HCT116 (cell line): ENCODE measurements at regions not wholly inside any gene's neighbourhood (a gene's known extent, or its start where the extent isn't known, plus 50 kb on each side); places are given as distances from the start of the nearest gene placed in this dataset.

Source experiments
- ATAC-seq: fragments of 200-7000 bp; cut with Tn5 transposase; 2 replicates; pipeline ENCODE4 v1.9.1; 2020; ENCODE audit warnings: mild to moderate bottlenecking, moderate library complexity
- BruUV-seq: library from RNA; stranded (reverse); fragments of 400-500 nt; replicated peaks from 2 replicates; lab custom pipeline; 2021; lab: Mats Ljungman, UMichigan
- CTCF ChIA-PET: fragments of 300-600 bp; sonication (Branson Sonifier 250); formaldehyde crosslinking; loops from one replicate; lab custom pipeline; 2021; ENCODE audit warnings: antibody characterized with exemption; lab: Charles Lee
- POLR2A ChIA-PET: fragments of 300-600, 350-600 bp; sonication (Branson Sonifier 250); formaldehyde crosslinking; loops from one replicate; lab custom pipeline; 2021; ENCODE audit warnings: antibody characterized with exemption; lab: Charles Lee
- RAD21 ChIA-PET, 2 experiments: fragments of 300-600 bp; sonication (Branson Sonifier 250); formaldehyde crosslinking; loops; one replicate each; lab custom pipeline; 2023; ENCODE audit warnings: low total read pairs in 2 of 2; ENCODE audit not compliant: uncharacterized antibody in 2 of 2, unreplicated experiment in 2 of 2, low non-redundant PET in 1 of 2; lab: Charles Lee
- DNase-seq: peaks from one replicate; pipeline ENCODE4 v3.0.0-alpha.2; 2010; ENCODE audit warnings: low read depth, low spot score
- H2AFZ ChIP-seq: fragments of 200-600 bp; shearing (Covaris generic), sonication (generic); 2 replicates; pipeline ENCODE4 v1.6.1; 2017; ENCODE audit warnings: low read depth, mixed run types, mixed read lengths, antibody characterized with exemption, low read length; ENCODE audit not compliant: poor library complexity, severe bottlenecking
- H3K27ac ChIP-seq: 2 replicates; pipeline ENCODE4 v1.5.1; 2012; ENCODE audit warnings: low read depth, low read length
- H3K27me3 ChIP-seq: fragments of 200-600 bp; sonication (generic); 2 replicates; pipeline ENCODE4 v1.6.1; 2016; ENCODE audit warnings: mixed run types, low read length, mixed read lengths; ENCODE audit not compliant: insufficient read depth
- H3K36me3 ChIP-seq, 2 experiments: fragments of 200-500 bp in 1 of 2; fragments of 200-600 bp in 1 of 2; sonication (Bioruptor generic) in 1 of 2; sonication (generic) in 1 of 2; 2 replicates each; pipeline versions ENCODE4 v1.5.1 to v1.6.1; 2014 to 2016; ENCODE audit warnings: low read length in 2 of 2, inconsistent platforms in 1 of 2, mixed read lengths in 1 of 2, mixed run types in 1 of 2; ENCODE audit not compliant: insufficient read depth in 2 of 2, control insufficient read depth in 1 of 2
- H3K4me1 ChIP-seq, 2 experiments: fragments of 200-600 bp in 1 of 2; sonication (generic) in 1 of 2; 2 replicates each; pipeline versions ENCODE4 v1.5.1 to v1.6.1; 2012 to 2017; ENCODE audit warnings: low read length in 2 of 2, inconsistent platforms in 1 of 2, mild to moderate bottlenecking in 1 of 2, mixed read lengths in 1 of 2, mixed run types in 1 of 2, moderate library complexity in 1 of 2; ENCODE audit not compliant: insufficient read depth in 2 of 2, control insufficient read depth in 1 of 2
- H3K4me2 ChIP-seq: fragments of 200-600 bp; sonication (generic); 2 replicates; pipeline ENCODE4 v1.6.1; 2017; ENCODE audit warnings: mixed run types, low read length, mixed read lengths
- H3K4me3 ChIP-seq, 2 experiments: fragments of 200-600 bp in 1 of 2; sonication (generic) in 1 of 2; replicated peaks in 1 of 2; 2 replicates each; pipeline ENCODE4 v1.5.1; 2011 to 2016; ENCODE audit warnings: low read length in 2 of 2, control low read depth in 1 of 2, low read depth in 1 of 2, mild to moderate bottlenecking in 1 of 2, mixed read lengths in 1 of 2, mixed run types in 1 of 2
- H3K79me2 ChIP-seq: fragments of 200-600 bp; sonication (generic); 2 replicates; pipeline ENCODE4 v1.6.1; 2017; ENCODE audit warnings: mild to moderate bottlenecking, mixed run types, low read length, moderate library complexity, mixed read lengths; ENCODE audit not compliant: insufficient read depth
- H3K9ac ChIP-seq: fragments of 200-600 bp; sonication (generic); 2 replicates; pipeline ENCODE4 v1.6.1; 2016; ENCODE audit warnings: low read length, mixed read lengths
- H3K9me2 ChIP-seq: fragments of 200-600 bp; sonication (generic), shearing (Covaris generic); 2 replicates; pipeline ENCODE4 v1.6.1; 2017; ENCODE audit warnings: mixed run types, mild to moderate bottlenecking, moderate library complexity; ENCODE audit not compliant: insufficient read depth
- H3K9me3 ChIP-seq, 2 experiments: fragments of 200-500 bp in 1 of 2; fragments of 200-600 bp in 1 of 2; sonication (Bioruptor generic) in 1 of 2; sonication (generic) in 1 of 2; 2 replicates each; pipeline ENCODE4 v1.6.1; 2014 to 2017; ENCODE audit warnings: low read length in 2 of 2, mixed read lengths in 2 of 2, inconsistent platforms in 1 of 2, low read depth in 1 of 2, mild to moderate bottlenecking in 1 of 2, mixed run types in 1 of 2, moderate library complexity in 1 of 2; ENCODE audit not compliant: control insufficient read depth in 1 of 2, insufficient read depth in 1 of 2
- H4K20me1 ChIP-seq: fragments of 200-600 bp; sonication (generic), shearing (Covaris generic); 2 replicates; pipeline ENCODE4 v1.6.1; 2017; ENCODE audit warnings: mixed run types, mild to moderate bottlenecking, moderate library complexity; ENCODE audit not compliant: insufficient read depth
- ATF3 ChIP-seq: IDR thresholded peaks from 2 replicates; pipeline ENCODE4 v1.6.1; 2012
- CTCF ChIP-seq, 3 experiments: fragments of 200-600 bp in 1 of 3; sonication (generic) in 1 of 3; IDR thresholded peaks in 2 of 3; conservative IDR thresholded peaks in 1 of 3; 2 replicates each; pipeline ENCODE4 v1.5.1; 2012 to 2017; ENCODE audit warnings: low read depth in 2 of 3, low read length in 2 of 3, antibody characterized with exemption in 1 of 3, borderline replicate concordance in 1 of 3, control low read depth in 1 of 3, mild to moderate bottlenecking in 1 of 3, mixed read lengths in 1 of 3, mixed run types in 1 of 3, moderate library complexity in 1 of 3; ENCODE audit not compliant: insufficient read depth in 1 of 3
- EGR1 ChIP-seq: IDR thresholded peaks from 2 replicates; pipeline ENCODE4 v1.6.1; 2012; ENCODE audit warnings: low read depth
- ELF1 ChIP-seq: IDR thresholded peaks from 2 replicates; pipeline ENCODE4 v1.6.1; 2012; ENCODE audit warnings: low read depth, borderline replicate concordance
- EZH2 ChIP-seq: fragments of 200-600 bp; sonication (generic); IDR thresholded peaks from 2 replicates; pipeline ENCODE4 v1.6.1; 2017; ENCODE audit warnings: antibody characterized with exemption, mixed run types
- EZH2phosphoT487 ChIP-seq: fragments of 200-600 bp; IDR thresholded peaks from 2 replicates; pipeline ENCODE4 v1.6.1; 2018; ENCODE audit warnings: antibody characterized with exemption, borderline replicate concordance
- JUND ChIP-seq: IDR thresholded peaks from 2 replicates; pipeline ENCODE4 v1.6.1; 2012
- MAX ChIP-seq: IDR thresholded peaks from 2 replicates; pipeline ENCODE4 v1.6.1; 2012
- POLR2A ChIP-seq: IDR thresholded peaks from 2 replicates; pipeline ENCODE4 v1.7.0; 2011; ENCODE audit warnings: borderline replicate concordance; ENCODE audit not compliant: insufficient read depth, insufficient read length; ENCODE audit errors: extremely low read depth
- POLR2AphosphoS5 ChIP-seq: IDR thresholded peaks from 2 replicates; pipeline ENCODE4 v1.6.1; 2011; ENCODE audit warnings: mild to moderate bottlenecking, low read depth, low read length, moderate library complexity
- RAD21 ChIP-seq: IDR thresholded peaks from 2 replicates; pipeline ENCODE4 v1.6.1; 2012; ENCODE audit warnings: low read depth, mild to moderate bottlenecking
- REST ChIP-seq: IDR thresholded peaks from 2 replicates; pipeline ENCODE4 v1.6.1; 2012; ENCODE audit warnings: low read depth
- SIN3A ChIP-seq: IDR thresholded peaks from 2 replicates; pipeline ENCODE4 v1.6.1; 2012; ENCODE audit warnings: low read depth
- SP1 ChIP-seq: IDR thresholded peaks from 2 replicates; pipeline ENCODE4 v1.6.1; 2012; ENCODE audit warnings: low read depth
- YY1 ChIP-seq: IDR thresholded peaks from 2 replicates; pipeline ENCODE4 v1.6.1; 2011; ENCODE audit warnings: low read length, low read depth, moderate library complexity, mild to moderate bottlenecking; ENCODE audit not compliant: insufficient replicate concordance; ENCODE audit errors: extremely low read depth
- ZBTB33 ChIP-seq: IDR thresholded peaks from 2 replicates; pipeline ENCODE4 v1.6.1; 2011; ENCODE audit warnings: mild to moderate bottlenecking, low read length, moderate library complexity; ENCODE audit not compliant: insufficient replicate concordance; ENCODE audit errors: extremely low read depth
- ZFX ChIP-seq: fragments of 450-650 bp; IDR thresholded peaks from 2 replicates; pipeline ENCODE4 v1.6.1; 2017
- ZNF274 ChIP-seq: fragments of 200-500 bp; sonication (Bioruptor generic); IDR thresholded peaks from 2 replicates; pipeline ENCODE4 v1.6.1; 2014; ENCODE audit warnings: mild to moderate bottlenecking, low read depth, low read length, inconsistent platforms
- intact Hi-C: fragments of 100-400 bp; cut with micrococcal nuclease; formaldehyde crosslinking; loops from 2 replicates; pipeline ENCODE4 v1.10.0; 2022

GRCh38 chr9:33719581-33720374 is 75.6 kb upstream of the PRSS3 start:
- Histone ChIP-seq H3K9me3 (no peaks in the 10 kb centered on the region), H3K79me2 (no peaks in the 10 kb centered on the region), H3K27ac (no peak overlapping the region), H3K9ac (no peak overlapping the region), H3K4me3 (no peak overlapping the region), H3K4me2 (no peak overlapping the region), H3K36me3 (no peaks in the 10 kb centered on the region), H3K9me2 (no peaks in the 10 kb centered on the region), H2AFZ (peak overlapping the region; percentile 56), H3K27me3 (0 out of 2 replicates have a peak, but pooled peaks cover 4% of the 10 kb centered on the region), H3K4me1 (peaks cover 0 to 5% of the 10 kb centered on the region in 2 experiments; a peak in 2 of 4 replicates), H4K20me1 (no peaks in the 10 kb centered on the region)
- CTCF ChIA-PET = interaction anchor here (8.4 kb wide), 1 partner anchor 95 kb away, joined by 190 read pairs; no protein-coding TSS in a partner anchor
- DNase-seq (no peak), ATAC-seq (peak; percentile 80)
- RAD21 ChIA-PET = interaction anchor here in 1 of 2 experiments (0.6 to 1.4 kb wide), 2 partner anchors 96 to 116 kb away, joined by 3 to 5 read pairs; no protein-coding TSS in a partner anchor
- POLR2A ChIA-PET = no interaction called here
- intact Hi-C loops = loop anchor here (5.0 kb wide), 1 partner anchor 432 kb away; no protein-coding TSS in a partner anchor
- BruUV-seq = no TSS peak
- TF ChIP-seq REST = no peak
- no peak for TF ChIP-seq JUND
- peak; percentile 38; the same call in 1 of the 2 replicates for TF ChIP-seq MAX
- TF ChIP-seq EZH2phosphoT487 = no peak
- no peak for TF ChIP-seq EZH2
- no peak for TF ChIP-seq ZBTB33
- TF ChIP-seq RAD21 = peak; percentile 47
- no peak for TF ChIP-seq POLR2A
- peak; percentile 65 to 79 (median 69); a peak in 5 of 6 replicates for TF ChIP-seq CTCF (IDR thresholded peaks at IDR 0.05 in 2 of 3, conservative IDR thresholded peaks at IDR 0.05 in 1 of 3; ENCODE audit: borderline replicate concordance in 1 of 3, insufficient read depth in 1 of 3, low read depth in 2 of 3, low read length in 2 of 3)
- TF ChIP-seq ATF3 = no peak
- TF ChIP-seq ZFX = no peak
- no peak for TF ChIP-seq YY1
- TF ChIP-seq ZNF274 = no peak
- no peak for TF ChIP-seq ELF1
- TF ChIP-seq EGR1 = no peak
- TF ChIP-seq SP1 = no peak
- no peak for TF ChIP-seq POLR2AphosphoS5
- TF ChIP-seq SIN3A = no peak
